ENCODE measurements at regions not wholly inside any gene's neighbourhood (a gene's known extent, or its start where the extent isn't known, plus 50 kb on each side); places are given as distances from the start of the nearest gene placed in this dataset.

GRCh38 chr14:85358136-85358785 is 171.7 kb upstream of the FLRT2 start:
- TF ChIP-seq CTCF (conservative IDR thresholded peaks at IDR 0.05; ENCODE audit: low read length) (no peak), EZH2phosphoT487 (IDR thresholded peaks at IDR 0.05; ENCODE audit: borderline replicate concordance, low read depth, low read length) (no peak)

Data from OCI-LY7 (cell line).